Liver (tissue), 3 donors: ENCODE measurements at regions not wholly inside any gene's neighbourhood (a gene's known extent, or its start where the extent isn't known, plus 50 kb on each side); places are given as distances from the start of the nearest gene placed in this dataset.

Experiments
- ATF3 ChIP-seq: IDR thresholded peaks from 2 replicates; pipeline ENCODE4 v1.6.1; 2016; ENCODE audit warnings: antibody characterized with exemption
- CTCF ChIP-seq: fragments of 150-350 bp; IDR thresholded peaks from 2 replicates; pipeline ENCODE4 v1.5.1; 2017; ENCODE audit warnings: improper control_type of control experiment, low read depth, low read length; ENCODE audit not compliant: missing input control
- HNF4G ChIP-seq: IDR thresholded peaks from 2 replicates; pipeline ENCODE4 v1.6.1; 2016; ENCODE audit warnings: antibody characterized with exemption
- MAX ChIP-seq: IDR thresholded peaks from 2 replicates; pipeline ENCODE4 v1.6.1; 2016; ENCODE audit warnings: antibody characterized with exemption
- RAD21 ChIP-seq, 2 donors: IDR thresholded peaks; 2 replicates each; pipeline ENCODE4 v1.6.1; 2016; ENCODE audit warnings: antibody characterized with exemption in 2 of 2, mild to moderate bottlenecking in 2 of 2
- RXRA ChIP-seq, 2 donors: IDR thresholded peaks; 2 replicates each; pipeline ENCODE4 v1.6.1; 2017 to 2018; ENCODE audit warnings: antibody characterized with exemption in 2 of 2, mild to moderate bottlenecking in 1 of 2
- YY1 ChIP-seq: IDR thresholded peaks from 2 replicates; pipeline ENCODE4 v1.6.1; 2016; ENCODE audit warnings: antibody characterized with exemption, mild to moderate bottlenecking
- ZBTB33 ChIP-seq: IDR thresholded peaks from 2 replicates; pipeline ENCODE4 v1.6.1; 2016; ENCODE audit warnings: antibody characterized with exemption
- donor health status: healthy.
- donor health status: healthy.

GRCh38 chr12:100703337-100703736 lies 91.2 kb upstream of the ANO4 start:
- TF ChIP-seq YY1 (no peak), CTCF (no peak), MAX (no peak), ATF3 (no peak), ZBTB33 (no peak), RXRA (IDR thresholded peaks at IDR 0.05) (no peak), RAD21 (IDR thresholded peaks at IDR 0.05) (no peak), HNF4G (no peak)
